Anterior cingulate cortex (tissue), 58 donors: ENCODE measurements at regions not wholly inside any gene's neighbourhood (a gene's known extent, or its start where the extent isn't known, plus 50 kb on each side); places are given as distances from the start of the nearest gene placed in this dataset.
"Not testable (repeated sequence)": the region's sequence is repeated elsewhere in the genome, so short reads cannot be mapped to it uniquely, and the experiment has no call there.

Experiments used
- DNase-seq, 58 donors: peaks; one replicate each; lab custom pipeline; 2025; lab: John Stamatoyannopoulos, UW

- DNase-seq: no peak
Measured at GRCh38 chr5:136563489-136563888, 198.1 kb upstream of the TRPC7 start.

GRCh38 chr5:136560126-136560525 lies 194.8 kb upstream of the TRPC7 start:
- DNase-seq: no peak

GRCh38 chr5:136559651-136560050 lies 194.3 kb upstream of the TRPC7 start:
- no peak for DNase-seq

GRCh38 chr5:136547096-136547495 lies 181.8 kb upstream of the TRPC7 start:
- DNase-seq: not testable (repeated sequence)

- DNase-seq: not testable (repeated sequence)
Measured at GRCh38 chr5:136546441-136546840, 181.1 kb upstream of the TRPC7 start.

GRCh38 chr5:136545031-136545430 lies 179.7 kb upstream of the TRPC7 start:
- not testable (repeated sequence) for DNase-seq

GRCh38 chr5:136538534-136538933 lies 173.2 kb upstream of the TRPC7 start:
- DNase-seq: no peak

GRCh38 chr5:136529081-136529480 lies 163.7 kb upstream of the TRPC7 start:
- no peak for DNase-seq

GRCh38 chr5:136528481-136529030 lies 163.2 kb upstream of the TRPC7 start:
- DNase-seq: no peak

GRCh38 chr5:136527311-136527710 lies 162.0 kb upstream of the TRPC7 start:
- no peak for DNase-seq

- DNase-seq: no peak
Measured at GRCh38 chr5:136526791-136527190, 161.4 kb upstream of the TRPC7 start.

- no peak for DNase-seq
Measured at GRCh38 chr5:136526021-136526420, 160.7 kb upstream of the TRPC7 start.

- no peak for DNase-seq
Measured at GRCh38 chr5:136525597-136525996, 160.3 kb upstream of the TRPC7 start.

GRCh38 chr5:136522217-136522956 lies 157.0 kb upstream of the TRPC7 start:
- DNase-seq: no peak

GRCh38 chr5:136521696-136522095 lies 156.4 kb upstream of the TRPC7 start:
- no peak for DNase-seq

- DNase-seq: no peak
Measured at GRCh38 chr5:136518814-136519213, 153.5 kb upstream of the TRPC7 start.

GRCh38 chr5:136518174-136518573 lies 152.8 kb upstream of the TRPC7 start:
- no peak for DNase-seq

GRCh38 chr5:136517755-136518154 lies 152.4 kb upstream of the TRPC7 start:
- no peak for DNase-seq

GRCh38 chr5:136516637-136517036 lies 151.3 kb upstream of the TRPC7 start:
- DNase-seq: no peak

GRCh38 chr5:136513430-136513829 lies 148.1 kb upstream of the TRPC7 start:
- DNase-seq: no peak

- no peak for DNase-seq
Measured at GRCh38 chr5:136511046-136511445, 145.7 kb upstream of the TRPC7 start.

GRCh38 chr5:136510481-136510880 lies 145.1 kb upstream of the TRPC7 start:
- DNase-seq: no peak
